HG03159 (cell line): ENCODE measurements at regions not wholly inside any gene's neighbourhood (a gene's known extent, or its start where the extent isn't known, plus 50 kb on each side); places are given as distances from the start of the nearest gene placed in this dataset.

ENCODE experiments used
- ATAC-seq: cut with Tn5 transposase; IDR thresholded peaks from one replicate; pipeline ENCODE4 v1.9.1; 2021; ENCODE audit warnings: mild to moderate bottlenecking, moderate library complexity; ENCODE audit not compliant: unreplicated experiment

DNA sequence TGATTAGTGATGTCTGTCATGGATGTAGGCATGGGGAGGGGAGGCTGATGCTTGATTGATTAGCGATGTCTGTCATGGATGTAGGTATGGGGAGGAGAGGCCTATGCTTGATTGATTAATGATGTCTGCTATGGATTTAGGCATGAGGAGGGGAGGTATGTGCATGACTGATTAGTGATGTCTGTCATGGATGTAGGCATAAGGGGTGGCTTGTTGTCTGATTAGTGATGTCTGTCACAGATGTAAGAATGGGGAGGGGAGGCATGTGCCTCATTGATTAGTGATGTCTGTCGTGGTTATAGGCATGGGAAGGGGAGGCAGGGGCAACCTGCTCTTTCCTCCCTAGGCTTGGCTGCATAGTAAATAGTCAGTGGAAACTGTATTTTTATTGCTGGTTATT, 409.4 kb downstream of the HAPSTR1 start:
- no peak for ATAC-seq

- ATAC-seq: no peak
Observed at GRCh38 chr16:9503251-9503984, 412.0 kb downstream of the HAPSTR1 start.

GRCh38 chr16:9508328-9508936, 417.0 kb downstream of the HAPSTR1 start:
- no peak for ATAC-seq

DNA sequence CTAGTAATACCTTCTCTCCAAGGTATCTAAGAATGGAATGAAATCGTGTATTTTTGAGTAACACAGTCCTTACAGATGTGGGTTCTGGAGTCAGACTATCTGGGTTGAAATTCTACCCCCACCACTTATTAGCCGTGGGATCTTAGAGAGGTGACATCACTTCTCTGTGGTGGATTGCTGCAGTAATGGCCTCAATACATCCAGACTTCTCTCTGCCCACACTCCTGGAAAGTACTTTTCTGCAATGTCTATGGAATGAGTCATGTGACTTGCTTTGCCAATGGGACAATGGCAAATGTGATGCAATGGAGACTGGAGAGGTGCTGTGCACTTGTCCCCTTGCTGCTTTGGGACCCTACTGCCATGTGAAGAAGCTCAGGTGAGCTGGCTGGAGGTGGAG, 418.2 kb downstream of the HAPSTR1 start:
- no peak for ATAC-seq

- no peak for ATAC-seq
Observed at GRCh38 chr16:9511389-9511788, 419.9 kb downstream of the HAPSTR1 start.

- ATAC-seq: no peak
Observed at GRCh38 chr16:9516444-9516843, 425.0 kb downstream of the HAPSTR1 start.

- no peak for ATAC-seq
Observed at GRCh38 chr16:9518051-9518450, 426.6 kb downstream of the HAPSTR1 start.

DNA sequence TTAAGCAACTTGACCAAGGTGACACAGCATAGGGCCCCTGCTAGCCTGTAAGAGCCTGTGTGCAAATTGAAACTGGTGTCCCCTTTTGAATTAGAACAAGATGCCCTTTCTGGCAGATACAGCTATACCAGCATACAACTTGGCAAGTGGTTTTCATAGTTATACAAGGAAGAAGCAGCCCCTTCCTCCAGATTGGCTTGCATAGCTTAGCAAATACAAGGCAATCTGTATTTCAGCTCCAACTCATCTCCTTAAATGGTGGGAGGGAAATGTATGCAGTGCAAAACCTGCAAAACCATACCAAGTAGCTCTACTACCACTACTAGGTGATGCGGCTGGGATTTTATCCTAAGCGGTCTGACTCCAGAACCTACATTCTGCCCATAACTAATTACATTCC, 427.1 kb downstream of the HAPSTR1 start:
- ATAC-seq: no peak

DNA sequence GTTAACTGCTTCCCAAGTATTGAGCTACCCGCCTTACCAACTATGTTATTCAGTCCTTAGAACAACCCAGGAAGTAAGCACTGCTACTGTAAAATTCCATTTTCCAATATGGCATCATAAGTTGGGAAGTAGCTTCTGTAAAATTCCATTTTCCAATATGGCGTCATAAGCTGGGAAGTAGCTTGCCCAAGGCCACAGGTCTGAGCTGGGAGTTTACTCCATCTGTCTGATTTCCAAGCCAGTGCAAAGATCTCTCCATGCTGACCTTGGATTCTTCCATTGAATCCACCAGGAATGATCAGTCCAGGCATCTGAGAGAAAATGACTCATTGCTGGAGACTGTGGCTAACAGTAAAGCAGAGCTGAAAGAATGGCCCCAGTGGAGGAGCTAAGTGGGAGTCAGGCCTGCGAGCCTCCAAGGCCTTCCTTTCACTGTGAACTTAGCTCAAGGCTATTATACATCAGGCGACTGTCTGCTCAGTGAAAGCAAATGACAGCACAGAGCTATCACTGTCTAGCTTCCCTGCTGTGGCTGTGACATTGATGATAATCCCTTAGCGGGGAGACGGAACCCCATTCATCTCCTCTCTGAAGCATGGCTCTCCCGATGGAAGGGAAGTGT, 430.4 kb downstream of the HAPSTR1 start:
- no peak for ATAC-seq

DNA sequence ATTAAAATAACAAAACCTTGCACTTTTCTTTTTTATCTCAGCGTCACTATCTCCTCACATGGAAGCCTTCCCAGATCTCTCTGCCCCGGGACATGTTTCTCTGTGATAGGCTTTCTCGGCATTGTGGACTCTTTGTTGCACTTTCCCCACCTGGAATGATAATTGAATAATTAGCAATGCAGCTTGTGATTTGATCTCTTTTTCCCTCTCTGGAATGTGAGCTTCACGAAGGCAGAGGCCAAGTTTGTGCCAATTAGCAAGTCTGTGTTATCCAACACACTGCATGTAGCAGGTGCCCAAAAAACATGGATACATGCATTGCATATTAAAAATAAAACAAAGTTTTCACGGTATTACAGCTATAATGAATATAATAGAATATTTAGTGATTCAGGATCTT, 431.2 kb downstream of the HAPSTR1 start:
- no peak for ATAC-seq

DNA sequence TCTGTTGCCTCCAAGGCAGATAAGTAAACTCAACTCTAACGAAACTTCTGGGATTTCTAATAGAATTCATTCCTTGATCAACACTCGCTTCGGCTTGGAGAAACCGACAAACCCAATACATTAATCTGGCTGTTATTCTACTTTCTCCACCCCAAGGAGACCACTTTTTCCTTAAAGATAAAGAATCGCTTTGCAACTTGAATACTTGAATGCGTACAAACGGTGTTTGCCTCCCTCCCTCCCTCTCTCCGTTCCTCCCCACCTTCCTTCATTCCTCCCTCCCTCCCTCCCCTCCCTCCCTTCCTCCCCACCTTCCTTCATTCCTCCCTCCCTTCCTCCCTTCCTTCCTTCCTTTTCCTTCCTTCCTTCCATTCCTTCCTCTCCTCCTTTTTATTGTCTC, 432.6 kb downstream of the HAPSTR1 start:
- no peak for ATAC-seq

DNA sequence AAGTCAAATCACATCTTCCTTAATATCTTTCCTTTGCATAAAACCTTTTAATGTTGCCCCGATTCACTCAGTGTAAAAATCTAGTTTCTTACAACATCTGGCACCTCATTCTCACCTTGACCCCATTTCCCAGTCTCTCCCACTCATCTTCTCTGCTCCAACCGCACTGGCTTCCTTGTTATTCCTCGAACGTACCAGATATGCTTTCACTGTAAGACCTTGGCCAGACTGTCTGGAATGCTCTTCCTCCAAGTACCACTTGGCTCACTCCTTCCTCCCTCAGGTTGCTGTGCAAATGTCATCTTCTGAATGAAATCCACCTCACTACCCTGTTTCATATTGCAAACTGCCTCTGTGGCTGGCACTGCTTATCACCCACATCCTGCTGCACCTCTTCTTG, 433.6 kb downstream of the HAPSTR1 start:
- no peak for ATAC-seq

GRCh38 chr16:9526791-9527190, 435.3 kb downstream of the HAPSTR1 start:
- no peak for ATAC-seq

- no peak for ATAC-seq
Observed at GRCh38 chr16:9527976-9528375, 436.5 kb downstream of the HAPSTR1 start.

GRCh38 chr16:9528511-9529079, 437.2 kb downstream of the HAPSTR1 start:
- ATAC-seq: no peak

- ATAC-seq: no peak
Observed at GRCh38 chr16:9533042-9533441, 441.6 kb downstream of the HAPSTR1 start.

GRCh38 chr16:9534759-9535158, 443.3 kb downstream of the HAPSTR1 start:
- ATAC-seq: no peak

GRCh38 chr16:9536905-9537304, 445.5 kb downstream of the HAPSTR1 start:
- no peak for ATAC-seq

GRCh38 chr16:9539346-9539745, 447.9 kb downstream of the HAPSTR1 start:
- ATAC-seq: no peak

DNA sequence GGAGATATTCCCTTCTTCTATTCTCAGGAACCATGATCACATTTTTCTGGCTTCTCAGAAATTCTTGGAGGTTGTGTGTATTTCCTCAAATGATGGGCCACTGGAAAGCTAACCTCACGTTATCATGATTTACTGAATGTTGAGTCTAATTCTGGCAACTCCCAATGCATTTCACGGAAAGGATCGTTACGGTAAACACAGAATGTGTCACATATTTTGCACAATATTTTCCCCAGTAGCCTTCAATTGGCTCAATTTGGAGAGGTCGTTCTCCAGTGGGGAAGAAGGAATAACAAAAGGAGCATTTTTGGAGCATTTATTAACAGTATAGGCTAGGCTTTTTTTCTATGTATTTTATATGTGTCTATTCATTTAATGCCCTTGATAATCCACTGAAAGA, 450.3 kb downstream of the HAPSTR1 start:
- no peak for ATAC-seq

DNA sequence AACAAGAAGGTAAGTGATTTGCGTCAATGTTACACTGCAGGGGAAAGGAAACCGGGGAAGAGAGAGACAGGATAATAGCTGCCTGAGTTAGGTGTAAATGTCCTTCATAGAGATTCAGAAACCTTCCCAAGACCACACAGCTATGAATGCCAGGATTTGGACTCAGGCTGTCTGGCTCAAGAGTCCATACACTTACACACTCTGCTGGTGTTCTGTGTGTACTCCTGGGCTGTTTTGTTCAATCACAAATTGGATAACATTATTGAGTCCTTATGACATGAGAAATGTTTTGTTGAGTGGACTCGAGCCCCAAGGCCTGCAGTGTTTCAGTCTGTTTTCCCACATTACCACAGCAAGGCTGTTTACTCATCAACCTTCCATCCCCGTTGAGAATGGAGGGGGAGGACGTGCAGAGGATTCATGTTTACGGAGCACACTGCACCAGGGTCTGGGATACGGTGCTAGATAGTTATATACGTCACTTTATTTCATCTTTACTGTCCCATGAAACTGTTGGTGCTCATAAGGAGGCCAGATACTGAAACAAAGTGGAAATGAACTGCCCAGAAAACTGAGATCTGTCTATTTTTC, 450.8 kb downstream of the HAPSTR1 start:
- ATAC-seq: no peak
